ENCODE measurements at regions not wholly inside any gene's neighbourhood (a gene's known extent, or its start where the extent isn't known, plus 50 kb on each side); places are given as distances from the start of the nearest gene placed in this dataset.

DNA sequence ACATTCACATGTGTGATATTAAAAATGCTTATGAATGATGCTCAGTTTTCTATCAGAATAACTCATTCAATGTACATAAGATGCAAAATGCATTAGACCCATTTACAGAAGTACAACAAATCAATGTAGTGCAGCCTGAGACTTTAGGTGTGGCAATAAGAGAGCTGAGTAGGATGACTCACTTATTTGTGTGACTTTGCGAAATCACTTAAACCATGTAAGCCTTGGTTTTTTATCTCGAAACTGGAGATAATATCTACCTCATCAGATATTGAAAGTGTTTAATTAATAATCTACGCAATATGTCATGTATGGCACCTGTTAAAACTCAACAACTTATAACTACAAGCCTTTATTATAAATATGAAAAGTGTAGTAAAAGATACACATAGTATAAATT is 105.7 kb upstream of the LUZP2 start:
- H3K36me3 ChIP-seq: no peaks in the 10 kb centered on the region
- H3K27me3 ChIP-seq: no peaks in the 10 kb centered on the region
- no peaks in the 10 kb centered on the region for H3K4me1 ChIP-seq
- 80 to 92% (median 83%) methylated on average over 3 of the region's 3 CpGs for WGBS, 4 donors
- no peak for ATAC-seq
- no peak overlapping the region for H3K4me3 ChIP-seq
- intact Hi-C loops (cut with DNase I): no loop called here
- H3K9me3 ChIP-seq: no peaks in the 10 kb centered on the region
- DNase-seq: no peak
- H3K27ac ChIP-seq: no peak overlapping the region
- TF ChIP-seq POLR2A (IDR thresholded peaks at IDR 0.05): no peak
- TF ChIP-seq, protein P1, sequence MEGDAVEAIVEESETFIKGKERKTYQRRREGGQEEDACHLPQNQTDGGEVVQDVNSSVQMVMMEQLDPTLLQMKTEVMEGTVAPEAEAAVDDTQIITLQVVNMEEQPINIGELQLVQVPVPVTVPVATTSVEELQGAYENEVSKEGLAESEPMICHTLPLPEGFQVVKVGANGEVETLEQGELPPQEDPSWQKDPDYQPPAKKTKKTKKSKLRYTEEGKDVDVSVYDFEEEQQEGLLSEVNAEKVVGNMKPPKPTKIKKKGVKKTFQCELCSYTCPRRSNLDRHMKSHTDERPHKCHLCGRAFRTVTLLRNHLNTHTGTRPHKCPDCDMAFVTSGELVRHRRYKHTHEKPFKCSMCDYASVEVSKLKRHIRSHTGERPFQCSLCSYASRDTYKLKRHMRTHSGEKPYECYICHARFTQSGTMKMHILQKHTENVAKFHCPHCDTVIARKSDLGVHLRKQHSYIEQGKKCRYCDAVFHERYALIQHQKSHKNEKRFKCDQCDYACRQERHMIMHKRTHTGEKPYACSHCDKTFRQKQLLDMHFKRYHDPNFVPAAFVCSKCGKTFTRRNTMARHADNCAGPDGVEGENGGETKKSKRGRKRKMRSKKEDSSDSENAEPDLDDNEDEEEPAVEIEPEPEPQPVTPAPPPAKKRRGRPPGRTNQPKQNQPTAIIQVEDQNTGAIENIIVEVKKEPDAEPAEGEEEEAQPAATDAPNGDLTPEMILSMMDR (IDR thresholded peaks at IDR 0.05): no peak

DNA sequence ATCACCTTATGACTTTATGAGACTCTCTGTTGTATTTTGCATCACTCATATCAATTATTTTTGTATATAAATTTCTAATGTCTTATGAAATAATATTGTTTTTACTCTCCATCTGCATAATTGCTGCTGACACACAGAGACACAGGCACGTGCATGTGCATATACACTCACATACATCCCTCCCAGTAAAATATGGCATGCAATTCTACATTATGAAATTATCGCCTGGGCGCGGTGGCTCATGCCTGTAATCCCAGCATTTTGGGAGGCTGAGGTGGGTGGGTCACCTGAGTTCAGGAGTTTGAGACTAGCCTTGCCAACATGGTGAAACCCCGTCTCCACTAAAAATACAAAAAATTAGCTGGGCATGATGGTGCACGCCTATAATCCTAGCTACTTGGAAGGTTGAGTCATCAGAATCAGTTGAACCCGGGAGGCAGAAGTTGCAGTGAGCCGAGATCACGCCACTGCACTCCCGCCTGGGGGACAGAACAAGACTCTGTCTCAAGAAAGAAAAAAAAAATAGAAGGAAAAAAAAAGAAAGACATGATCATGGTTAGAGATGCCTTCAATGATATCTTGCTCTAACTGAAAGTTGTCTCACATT is 96.7 kb upstream of the LUZP2 start:
- peaks cover 0 to 4% (median 0%) of the 10 kb centered on the region in 12 donors for H3K9me3 ChIP-seq
- no peaks in the 10 kb centered on the region for H3K36me3 ChIP-seq
- DNase-seq (no peak), ATAC-seq (no peak)
- 80 to 84% (median 83%) methylated on average over 10 of the region's 10 CpGs for WGBS, 4 donors
- TF ChIP-seq, protein P1 (IDR thresholded peaks at IDR 0.05): no peak
- TF ChIP-seq POLR2A (IDR thresholded peaks at IDR 0.05): no peak
- H3K27ac ChIP-seq: no peak overlapping the region
- intact Hi-C loops (cut with DNase I): no loop called here
- H3K27me3 ChIP-seq: no peaks in the 10 kb centered on the region
- no peaks in the 10 kb centered on the region for H3K4me1 ChIP-seq
- no peak overlapping the region for H3K4me3 ChIP-seq

DNA sequence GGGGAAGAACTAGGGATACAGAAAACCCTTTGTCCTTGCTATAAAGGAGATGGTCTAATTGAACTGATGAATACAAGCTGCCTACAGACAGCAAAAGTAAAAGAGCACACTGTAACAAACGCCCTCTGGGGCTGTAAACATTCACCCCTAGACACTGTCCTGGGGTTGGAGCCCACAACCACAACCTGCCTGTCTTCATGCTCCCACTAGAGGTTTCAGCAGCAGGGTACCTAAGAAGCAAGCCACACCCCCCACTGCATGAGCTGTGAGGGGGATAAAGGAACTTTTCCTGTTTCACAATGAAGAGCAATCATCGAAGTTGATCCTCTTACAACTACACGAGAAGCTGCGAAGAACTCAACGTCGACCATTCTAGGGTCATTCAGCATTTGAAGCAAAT is 90.5 kb upstream of the LUZP2 start:
- H3K9me3 ChIP-seq: peaks cover 0 to 4% (median 0%) of the 10 kb centered on the region in 12 donors
- DNase-seq (no peak), ATAC-seq (no peak)
- TF ChIP-seq POLR2A (IDR thresholded peaks at IDR 0.05): no peak
- TF ChIP-seq, protein P1 (IDR thresholded peaks at IDR 0.05): no peak
- no peak overlapping the region for H3K4me3 ChIP-seq
- no peak overlapping the region for H3K27ac ChIP-seq
- no peaks in the 10 kb centered on the region for H3K27me3 ChIP-seq
- intact Hi-C loops (cut with DNase I): no loop called here
- no peaks in the 10 kb centered on the region for H3K36me3 ChIP-seq
- no peaks in the 10 kb centered on the region for H3K4me1 ChIP-seq
- 78 to 86% (median 83%) methylated on average over 6 of the region's 6 CpGs for WGBS, 4 donors

DNA sequence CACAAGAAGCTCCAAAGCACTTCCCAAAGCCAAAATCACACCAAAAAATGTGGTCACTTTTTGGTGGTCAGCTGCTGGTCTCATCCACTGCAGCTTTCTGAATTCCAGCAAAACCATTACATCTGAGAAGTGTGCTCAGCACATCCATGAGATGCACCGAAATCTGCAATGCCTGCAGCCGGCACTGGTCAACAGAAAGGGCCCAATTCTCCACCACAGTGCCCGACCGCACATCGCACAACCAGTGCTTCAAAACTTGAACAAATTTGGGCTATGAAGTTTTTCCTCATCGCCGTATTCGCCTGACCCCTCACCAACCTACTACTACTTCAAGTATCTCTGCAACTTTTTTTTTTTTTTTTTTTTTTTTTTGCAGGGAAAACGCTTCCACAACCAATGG is 89.9 kb upstream of the LUZP2 start:
- Histone ChIP-seq H3K4me3 (no peak overlapping the region), H3K27ac (no peak overlapping the region), H3K9me3 (peaks cover 0 to 4% (median 0%) of the 10 kb centered on the region in 12 donors), H3K4me1 (no peaks in the 10 kb centered on the region), H3K36me3 (no peaks in the 10 kb centered on the region), H3K27me3 (no peaks in the 10 kb centered on the region)
- TF ChIP-seq POLR2A (IDR thresholded peaks at IDR 0.05): no peak
- TF ChIP-seq, protein P1 (IDR thresholded peaks at IDR 0.05): no peak
- no peak for ATAC-seq
- intact Hi-C loops (cut with DNase I): no loop called here
- DNase-seq: no peak
- WGBS, 4 donors: 88 to 94% (median 91%) methylated on average over 9 of the region's 9 CpGs
